IMR-90 (cell line): ENCODE measurements at regions not wholly inside any gene's neighbourhood (a gene's known extent, or its start where the extent isn't known, plus 50 kb on each side); places are given as distances from the start of the nearest gene placed in this dataset.

Experiments used
- ATAC-seq: fragments of 200-7000 bp; cut with Tn5 transposase; 2 replicates; pipeline ENCODE4 v1.9.1; 2020; ENCODE audit warnings: low read depth, mild to moderate bottlenecking, moderate library complexity
- BruUV-seq: library from RNA; stranded (reverse); fragments of 400-500 nt; replicated peaks from 2 replicates; lab custom pipeline; 2021; lab: Mats Ljungman, UMichigan
- CTCF ChIA-PET: fragments of 300-600 bp; formaldehyde crosslinking; extraction: SDS; loops from one replicate; lab custom pipeline; 2021; ENCODE audit warnings: antibody characterized with exemption; lab: Yijun Ruan, JAX
- POLR2A ChIA-PET: fragments of 300-600 bp; sonication (Branson Sonifier 250); formaldehyde crosslinking; loops from one replicate; lab custom pipeline; 2022; ENCODE audit warnings: antibody characterized with exemption; ENCODE audit not compliant: unreplicated experiment; lab: Charles Lee
- DNase-seq: peaks from one replicate; pipeline ENCODE4 v3.0.0; 2013
- H2AFZ ChIP-seq: replicated peaks from 2 replicates; pipeline ENCODE3; 2013; ENCODE audit warnings: low read length, mild to moderate bottlenecking; ENCODE audit not compliant: poor library complexity
- H2AK5ac ChIP-seq: 2 replicates; pipeline ENCODE4 v1.6.1; 2013; ENCODE audit warnings: low read depth, low read length, inconsistent platforms
- H2AK9ac ChIP-seq: replicated peaks from 2 replicates; pipeline ENCODE3; 2013; ENCODE audit warnings: mild to moderate bottlenecking, low read depth, low read length, moderate library complexity; ENCODE audit not compliant: poor library complexity
- H2BK120ac ChIP-seq: 2 replicates; pipeline ENCODE4 v1.6.1; 2013; ENCODE audit warnings: low read depth, low read length, inconsistent platforms
- H2BK15ac ChIP-seq: 3 replicates; pipeline ENCODE4 v1.6.1; 2013; ENCODE audit warnings: low read depth, low read length, inconsistent platforms
- H2BK20ac ChIP-seq: 2 replicates; pipeline ENCODE4 v1.6.1; 2013; ENCODE audit warnings: low read depth, mild to moderate bottlenecking, inconsistent platforms, low read length, moderate library complexity
- H2BK5ac ChIP-seq: 2 replicates; pipeline ENCODE4 v1.6.1; 2013; ENCODE audit warnings: mild to moderate bottlenecking, low read depth, low read length, inconsistent platforms; ENCODE audit not compliant: poor library complexity, severe bottlenecking
- H3K14ac ChIP-seq: replicated peaks from 2 replicates; pipeline ENCODE4 v1.6.1; 2013; ENCODE audit warnings: low read depth, low read length, inconsistent platforms
- H3K18ac ChIP-seq: 2 replicates; pipeline ENCODE4 v1.6.1; 2013; ENCODE audit warnings: low read depth, low read length, control low read depth
- H3K23ac ChIP-seq: 2 replicates; pipeline ENCODE4 v1.6.1; 2013; ENCODE audit warnings: low read depth, low read length, inconsistent platforms
- H3K27ac ChIP-seq: 2 replicates; pipeline ENCODE4 v1.5.1; 2013; ENCODE audit warnings: mild to moderate bottlenecking, control low read depth, low read length; ENCODE audit not compliant: insufficient read depth
- H3K27me3 ChIP-seq: 2 replicates; pipeline ENCODE4 v1.6.1; 2013; ENCODE audit warnings: low read length; ENCODE audit not compliant: control insufficient read depth, insufficient read depth
- H3K36me3 ChIP-seq: 2 replicates; pipeline ENCODE4 v1.6.1; 2013; ENCODE audit warnings: low read length, mixed read lengths; ENCODE audit not compliant: control insufficient read depth, insufficient read depth
- H3K4ac ChIP-seq: 2 replicates; pipeline ENCODE4 v1.6.1; 2013; ENCODE audit warnings: low read depth, low read length, inconsistent platforms
- H3K4me1 ChIP-seq: 2 replicates; pipeline ENCODE4 v1.6.1; 2013; ENCODE audit warnings: low read length, mixed read lengths; ENCODE audit not compliant: control insufficient read depth, insufficient read depth
- H3K4me2 ChIP-seq: 2 replicates; pipeline ENCODE4 v1.6.1; 2013; ENCODE audit warnings: low read depth, mild to moderate bottlenecking, control low read depth, low read length, moderate library complexity
- H3K4me3 ChIP-seq: 2 replicates; pipeline ENCODE4 v1.5.1; 2013; ENCODE audit warnings: low read depth, mild to moderate bottlenecking, control low read depth, low read length, moderate library complexity; ENCODE audit not compliant: insufficient read depth
- H3K56ac ChIP-seq: 2 replicates; pipeline ENCODE4 v1.6.1; 2013; ENCODE audit warnings: low read length, inconsistent platforms; ENCODE audit not compliant: insufficient read depth; ENCODE audit errors: extremely low read depth
- H3K79me1 ChIP-seq, 2 experiments: 2 replicates each; pipeline ENCODE4 v1.6.1; 2013; ENCODE audit warnings: low read length in 2 of 2, inconsistent platforms in 1 of 2, low read depth in 1 of 2
- H3K9ac ChIP-seq: 2 replicates; pipeline ENCODE4 v1.6.1; 2013; ENCODE audit warnings: low read depth, low read length, control low read depth
- H3K9me1 ChIP-seq: 2 replicates; pipeline ENCODE4 v1.6.1; 2013; ENCODE audit warnings: low read length, inconsistent platforms; ENCODE audit not compliant: insufficient read depth
- H3K9me3 ChIP-seq: 2 replicates; pipeline ENCODE4 v1.6.1; 2013; ENCODE audit warnings: low read length; ENCODE audit not compliant: control insufficient read depth, insufficient read depth
- H4K20me1 ChIP-seq: 2 replicates; pipeline ENCODE4 v1.6.1; 2013; ENCODE audit warnings: low read length, inconsistent platforms; ENCODE audit not compliant: insufficient read depth
- H4K5ac ChIP-seq: 2 replicates; pipeline ENCODE4 v1.6.1; 2013; ENCODE audit warnings: mild to moderate bottlenecking, low read depth, low read length, control low read depth
- H4K8ac ChIP-seq, 2 experiments: 2 replicates each; pipeline ENCODE4 v1.6.1; 2013; ENCODE audit warnings: low read depth in 2 of 2, low read length in 2 of 2, control low read depth in 1 of 2, inconsistent platforms in 1 of 2
- H4K91ac ChIP-seq: 2 replicates; pipeline ENCODE4 v1.6.1; 2013; ENCODE audit warnings: low read depth, low read length, inconsistent platforms; ENCODE audit not compliant: insufficient read depth
- BHLHE40 ChIP-seq: fragments of 150-350 bp; IDR thresholded peaks from 2 replicates; pipeline ENCODE4 v1.6.1; 2016; ENCODE audit warnings: mild to moderate bottlenecking, low read depth, low read length
- WGBS, 2 experiments: methylation state at CpG; one replicate each; pipeline versions ENCODE4 v1.1.5 to v1.1.7; 2013; ENCODE audit warnings: missing lambda C conversion rate in 2 of 2; ENCODE audit not compliant: insufficient read length in 1 of 2; ENCODE audit errors: extremely low coverage in 2 of 2; 5-methylcytosine and 5-hydroxymethylcytosine counted together
- dilution Hi-C: fragments of 300-500 bp; cut with HindIII; formaldehyde crosslinking; loops from one replicate; pipeline ENCODE4 v1.14.3; 2018; ENCODE audit warnings: low sequenced_read_pairs; ENCODE audit not compliant: unreplicated experiment
- in situ Hi-C: fragments of 300-500 bp; cut with MboI; formaldehyde crosslinking; loops from 3 replicates; pipeline ENCODE4 v1.14.3; 2019; ENCODE audit warnings: low sequenced_read_pairs, inconsistent platforms, mixed read lengths
- intact Hi-C: fragments of 100-400 bp; cut with micrococcal nuclease; formaldehyde crosslinking; loops from 2 replicates; pipeline ENCODE4 v1.10.0; 2022
- TF ChIP-seq, protein P1 (sequence below): conservative IDR thresholded peaks from 2 replicates; pipeline ENCODE4 v1.5.1; 2012; ENCODE audit warnings: mild to moderate bottlenecking, low read depth, low read length, improper control_type of control experiment

DNA sequence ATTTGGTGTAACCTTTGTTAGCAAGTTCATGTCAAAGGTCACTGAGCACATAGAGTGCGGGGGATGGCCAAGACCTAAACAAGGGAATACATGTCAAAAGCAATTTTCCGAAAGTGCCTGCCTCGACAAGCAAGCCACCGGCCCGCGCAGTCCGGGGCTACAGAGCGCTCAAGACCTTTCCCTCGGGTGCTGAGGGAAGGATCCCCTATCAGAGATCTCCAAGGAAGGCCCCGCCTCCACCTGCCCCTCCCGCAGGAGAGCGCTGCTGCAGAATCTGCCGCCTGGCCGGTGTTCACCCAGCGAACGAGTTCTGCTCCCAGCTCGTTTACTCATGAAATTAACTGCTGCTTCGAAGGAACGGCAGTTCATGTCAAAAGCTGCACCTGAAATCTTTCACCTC, 252.7 kb downstream of the BMP7 start:
- H2BK120ac ChIP-seq: no peak overlapping the region
- H2AK9ac ChIP-seq: no peak overlapping the region
- no peak overlapping the region for H4K91ac ChIP-seq
- no peak overlapping the region for H3K18ac ChIP-seq
- DNase-seq (no peak), ATAC-seq (no peak)
- no peak overlapping the region for H3K27ac ChIP-seq
- no peak overlapping the region for H4K5ac ChIP-seq
- H3K79me1 ChIP-seq: no peaks in the 10 kb centered on the region
- ChIA-PET CTCF (no interaction called here), POLR2A (no interaction called here)
- 0% methylated on average over 10 of the region's 19 CpGs; no CpG with 5 or more reads in 1 of the 2 experiments for WGBS, 2 experiments
- no peak overlapping the region for H3K14ac ChIP-seq
- no peaks in the 10 kb centered on the region for H3K36me3 ChIP-seq
- no peak overlapping the region for H3K56ac ChIP-seq
- H3K9ac ChIP-seq: no peak overlapping the region
- no peak overlapping the region for H3K4ac ChIP-seq
- peaks cover 2% of the 10 kb centered on the region for H3K27me3 ChIP-seq
- BruUV-seq: no TSS peak
- no peaks in the 10 kb centered on the region for H3K9me3 ChIP-seq
- H2BK5ac ChIP-seq: no peak overlapping the region
- no peak overlapping the region for H3K4me3 ChIP-seq
- H2BK20ac ChIP-seq: no peak overlapping the region
- H4K8ac ChIP-seq: no peak overlapping the region
- no peak overlapping the region for H2BK15ac ChIP-seq
- H3K4me1 ChIP-seq: no peaks in the 10 kb centered on the region
- H4K20me1 ChIP-seq: no peaks in the 10 kb centered on the region
- in situ Hi-C loops: no loop called here
- TF ChIP-seq BHLHE40: no peak
- TF ChIP-seq, protein P1, sequence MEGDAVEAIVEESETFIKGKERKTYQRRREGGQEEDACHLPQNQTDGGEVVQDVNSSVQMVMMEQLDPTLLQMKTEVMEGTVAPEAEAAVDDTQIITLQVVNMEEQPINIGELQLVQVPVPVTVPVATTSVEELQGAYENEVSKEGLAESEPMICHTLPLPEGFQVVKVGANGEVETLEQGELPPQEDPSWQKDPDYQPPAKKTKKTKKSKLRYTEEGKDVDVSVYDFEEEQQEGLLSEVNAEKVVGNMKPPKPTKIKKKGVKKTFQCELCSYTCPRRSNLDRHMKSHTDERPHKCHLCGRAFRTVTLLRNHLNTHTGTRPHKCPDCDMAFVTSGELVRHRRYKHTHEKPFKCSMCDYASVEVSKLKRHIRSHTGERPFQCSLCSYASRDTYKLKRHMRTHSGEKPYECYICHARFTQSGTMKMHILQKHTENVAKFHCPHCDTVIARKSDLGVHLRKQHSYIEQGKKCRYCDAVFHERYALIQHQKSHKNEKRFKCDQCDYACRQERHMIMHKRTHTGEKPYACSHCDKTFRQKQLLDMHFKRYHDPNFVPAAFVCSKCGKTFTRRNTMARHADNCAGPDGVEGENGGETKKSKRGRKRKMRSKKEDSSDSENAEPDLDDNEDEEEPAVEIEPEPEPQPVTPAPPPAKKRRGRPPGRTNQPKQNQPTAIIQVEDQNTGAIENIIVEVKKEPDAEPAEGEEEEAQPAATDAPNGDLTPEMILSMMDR: no peak
- no peak overlapping the region for H3K23ac ChIP-seq
- H3K9me1 ChIP-seq: no peaks in the 10 kb centered on the region
- no peak overlapping the region for H2AK5ac ChIP-seq
- no peak overlapping the region for H3K4me2 ChIP-seq
- intact Hi-C loops: no loop called here
- no peak overlapping the region for H2AFZ ChIP-seq
- dilution Hi-C loops: no loop called here
